ENCODE measurements at regions not wholly inside any gene's neighbourhood (a gene's known extent, or its start where the extent isn't known, plus 50 kb on each side); places are given as distances from the start of the nearest gene placed in this dataset.
"Not testable (repeated sequence)": the region's sequence is repeated elsewhere in the genome, so short reads cannot be mapped to it uniquely, and the experiment has no call there.

DNA sequence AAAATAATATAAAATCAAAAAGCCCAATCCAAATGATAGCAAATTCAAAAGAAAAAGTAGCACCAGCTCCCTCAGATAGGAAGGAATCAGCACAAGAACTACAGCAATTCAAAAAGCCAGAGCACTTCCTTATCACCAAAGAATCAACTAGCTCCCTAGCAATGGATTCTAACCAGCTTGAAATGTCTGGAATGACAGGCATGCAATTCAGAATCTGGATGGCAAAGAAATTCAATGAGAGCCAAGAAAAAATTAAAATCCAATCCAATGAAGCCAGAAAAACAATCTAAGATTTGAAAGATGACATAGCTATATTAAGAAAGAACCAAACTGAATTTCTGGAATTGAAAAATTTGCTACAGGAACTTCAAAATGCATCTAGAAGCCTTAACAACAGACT is 1334.4 kb upstream of the ALCAM start:
- Histone ChIP-seq H3K9ac (ENCODE audit: low read depth in 1 of 2, low read length in 2 of 2) (no peak overlapping the region), H3K27ac (ENCODE audit: low read depth, low read length) (no peak overlapping the region), H3K4me1 (ENCODE audit: control insufficient read depth in 1 of 2, insufficient read depth in 2 of 2, low read length in 2 of 2) (no peaks in the 10 kb centered on the region), H3K9me3 (ENCODE audit: control insufficient read depth in 1 of 2, low read length in 2 of 2) (peaks cover 11 to 20% of the 10 kb centered on the region in 2 donors), H3K36me3 (ENCODE audit: control insufficient read depth in 1 of 2, insufficient read depth in 2 of 2, low read length in 2 of 2) (no peaks in the 10 kb centered on the region), H3K27me3 (ENCODE audit: control insufficient read depth in 1 of 2, insufficient read depth in 2 of 2, low read length in 2 of 2) (no peaks in the 10 kb centered on the region), H3K4me3 (ENCODE audit: low read depth in 1 of 2, low read length in 2 of 2) (no peak overlapping the region)

DNA sequence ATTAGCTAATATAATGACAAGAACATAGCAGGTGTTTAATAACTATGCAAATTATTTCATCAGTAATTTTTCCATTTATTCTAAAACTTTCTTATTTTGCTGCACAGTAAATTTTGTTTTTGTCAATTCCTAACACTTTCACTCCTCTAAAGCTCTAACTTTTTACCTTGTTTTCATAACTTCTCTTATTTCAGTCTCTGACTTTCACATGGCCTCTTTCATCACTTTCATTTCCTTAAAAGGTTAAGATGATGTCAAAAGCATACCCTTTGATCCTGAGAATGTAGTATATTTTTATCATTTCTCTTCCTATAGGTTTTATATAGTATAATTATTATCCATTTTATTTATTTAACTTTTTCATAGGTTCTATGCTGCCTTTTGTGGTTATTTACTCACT is 1325.8 kb upstream of the ALCAM start:
- H3K36me3 ChIP-seq (ENCODE audit: control insufficient read depth in 1 of 2, insufficient read depth in 2 of 2, low read length in 2 of 2) = no peaks in the 10 kb centered on the region
- H3K27ac ChIP-seq (ENCODE audit: low read depth, low read length) = no peak overlapping the region
- H3K4me3 ChIP-seq (ENCODE audit: low read depth in 1 of 2, low read length in 2 of 2) = no peak overlapping the region
- no peaks in the 10 kb centered on the region for H3K27me3 ChIP-seq (ENCODE audit: control insufficient read depth in 1 of 2, insufficient read depth in 2 of 2, low read length in 2 of 2)
- H3K9me3 ChIP-seq (ENCODE audit: control insufficient read depth in 1 of 2, low read length in 2 of 2) = no peaks in the 10 kb centered on the region
- H3K4me1 ChIP-seq (ENCODE audit: control insufficient read depth in 1 of 2, insufficient read depth in 2 of 2, low read length in 2 of 2) = no peaks in the 10 kb centered on the region
- H3K9ac ChIP-seq (ENCODE audit: low read depth in 1 of 2, low read length in 2 of 2) = no peak overlapping the region

DNA sequence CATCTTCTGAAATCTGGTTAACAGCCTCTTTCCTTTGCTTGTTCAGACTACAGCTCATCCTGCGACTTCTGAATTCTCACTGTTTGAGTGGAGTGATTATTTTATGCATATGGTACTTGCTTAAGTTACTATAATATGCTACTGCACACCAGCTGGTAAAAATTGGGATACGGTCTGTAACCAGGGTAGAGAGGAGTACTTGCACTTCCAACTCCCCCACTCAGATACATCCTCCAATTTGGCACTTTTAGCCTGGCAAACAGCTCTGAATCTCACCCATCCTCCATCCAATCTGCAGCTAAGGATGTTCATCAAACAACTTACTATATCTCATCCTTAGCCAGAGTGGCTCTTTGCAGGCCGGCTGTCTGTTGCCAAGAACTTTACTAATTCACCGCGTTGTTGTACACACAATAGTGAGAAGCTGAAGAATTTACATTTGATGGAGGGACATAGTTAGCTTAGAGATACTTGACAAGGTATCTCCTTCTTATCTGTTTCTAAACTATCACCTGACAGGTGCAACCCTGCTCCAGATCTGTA is 1323.6 kb upstream of the ALCAM start:
- not testable (repeated sequence) for H3K27ac ChIP-seq (ENCODE audit: low read depth, low read length); H3K27me3 ChIP-seq (ENCODE audit: control insufficient read depth in 1 of 2, insufficient read depth in 2 of 2, low read length in 2 of 2); H3K36me3 ChIP-seq (ENCODE audit: control insufficient read depth in 1 of 2, insufficient read depth in 2 of 2, low read length in 2 of 2); H3K9ac ChIP-seq (ENCODE audit: low read depth in 1 of 2, low read length in 2 of 2); H3K9me3 ChIP-seq (ENCODE audit: control insufficient read depth in 1 of 2, low read length in 2 of 2); H3K4me3 ChIP-seq (ENCODE audit: low read depth in 1 of 2, low read length in 2 of 2); H3K4me1 ChIP-seq (ENCODE audit: control insufficient read depth in 1 of 2, insufficient read depth in 2 of 2, low read length in 2 of 2)

DNA sequence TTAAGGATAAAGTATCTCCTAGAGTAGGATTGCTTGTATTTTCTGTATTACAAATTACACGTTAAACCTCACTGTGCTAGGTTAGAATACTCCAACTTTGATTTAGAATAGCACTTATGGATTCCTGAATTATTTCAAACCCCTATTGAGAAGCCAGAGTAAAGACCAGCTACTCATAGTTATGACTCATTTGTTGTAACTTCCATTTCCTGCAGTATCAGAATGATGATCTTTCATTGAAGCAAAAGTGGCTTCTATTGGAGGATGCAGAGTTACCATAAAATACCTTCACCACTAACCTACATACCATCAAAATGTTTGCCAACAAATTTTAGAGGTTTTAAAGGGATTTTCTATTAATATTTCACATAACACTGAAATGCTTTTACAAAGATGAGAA is 1322.7 kb upstream of the ALCAM start:
- Histone ChIP-seq H3K9me3 (ENCODE audit: control insufficient read depth in 1 of 2, low read length in 2 of 2) (peaks cover 0 to 6% of the 10 kb centered on the region in 2 donors), H3K27ac (ENCODE audit: low read depth, low read length) (no peak overlapping the region), H3K4me3 (ENCODE audit: low read depth in 1 of 2, low read length in 2 of 2) (no peak overlapping the region), H3K36me3 (ENCODE audit: control insufficient read depth in 1 of 2, insufficient read depth in 2 of 2, low read length in 2 of 2) (no peaks in the 10 kb centered on the region), H3K9ac (ENCODE audit: low read depth in 1 of 2, low read length in 2 of 2) (no peak overlapping the region), H3K4me1 (ENCODE audit: control insufficient read depth in 1 of 2, insufficient read depth in 2 of 2, low read length in 2 of 2) (no peaks in the 10 kb centered on the region), H3K27me3 (ENCODE audit: control insufficient read depth in 1 of 2, insufficient read depth in 2 of 2, low read length in 2 of 2) (no peaks in the 10 kb centered on the region)

DNA sequence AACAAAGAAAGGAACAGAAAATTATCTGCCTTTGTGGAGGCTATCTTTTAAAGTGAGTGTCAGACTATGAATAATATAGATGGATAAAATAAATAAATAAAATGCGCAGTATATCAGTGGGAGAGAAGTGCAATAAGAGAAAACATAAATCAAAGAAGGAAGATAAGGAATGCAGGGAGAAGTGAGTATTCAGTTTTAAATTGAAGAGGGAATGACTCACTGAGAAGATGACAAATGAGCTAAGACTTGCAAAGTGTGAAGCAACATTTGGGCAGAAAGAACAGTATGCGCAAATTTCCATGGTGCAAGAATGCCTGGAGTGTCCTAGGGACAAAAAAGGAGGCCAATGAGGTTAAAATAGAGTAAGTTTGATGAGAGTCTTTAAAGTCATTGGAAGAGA is 1300.1 kb upstream of the ALCAM start:
- no peak overlapping the region for H3K9ac ChIP-seq (ENCODE audit: low read depth in 1 of 2, low read length in 2 of 2)
- H3K9me3 ChIP-seq (ENCODE audit: control insufficient read depth in 1 of 2, low read length in 2 of 2) = peaks cover 3 to 6% of the 10 kb centered on the region in 2 donors
- no peaks in the 10 kb centered on the region for H3K27me3 ChIP-seq (ENCODE audit: control insufficient read depth in 1 of 2, insufficient read depth in 2 of 2, low read length in 2 of 2)
- no peaks in the 10 kb centered on the region for H3K36me3 ChIP-seq (ENCODE audit: control insufficient read depth in 1 of 2, insufficient read depth in 2 of 2, low read length in 2 of 2)
- no peak overlapping the region for H3K4me3 ChIP-seq (ENCODE audit: low read depth in 1 of 2, low read length in 2 of 2)
- no peak overlapping the region for H3K27ac ChIP-seq (ENCODE audit: low read depth, low read length)
- H3K4me1 ChIP-seq (ENCODE audit: control insufficient read depth in 1 of 2, insufficient read depth in 2 of 2, low read length in 2 of 2) = no peaks in the 10 kb centered on the region

DNA sequence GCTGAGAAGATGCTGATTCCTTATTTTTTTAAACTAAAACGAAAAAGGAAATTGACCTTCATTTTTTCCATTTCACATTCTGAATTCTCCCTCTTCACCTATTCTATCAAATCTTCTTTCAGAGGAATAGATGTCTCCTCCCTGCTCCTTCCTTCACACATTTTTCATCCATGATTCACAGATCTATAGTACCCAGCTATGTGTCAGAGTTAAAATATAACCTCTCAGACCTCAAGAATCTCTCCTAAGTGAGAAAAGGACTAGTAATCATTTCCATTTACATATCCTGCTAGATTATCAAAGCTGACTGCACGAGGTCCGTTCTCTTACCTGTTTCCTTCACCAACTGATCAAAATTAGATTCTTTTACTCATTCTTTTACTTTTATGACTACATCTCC is 1297.6 kb upstream of the ALCAM start:
- Histone ChIP-seq H3K27me3 (ENCODE audit: control insufficient read depth in 1 of 2, insufficient read depth in 2 of 2, low read length in 2 of 2) (no peaks in the 10 kb centered on the region), H3K27ac (ENCODE audit: low read depth, low read length) (no peak overlapping the region), H3K4me1 (ENCODE audit: control insufficient read depth in 1 of 2, insufficient read depth in 2 of 2, low read length in 2 of 2) (no peaks in the 10 kb centered on the region), H3K36me3 (ENCODE audit: control insufficient read depth in 1 of 2, insufficient read depth in 2 of 2, low read length in 2 of 2) (no peaks in the 10 kb centered on the region), H3K9me3 (ENCODE audit: control insufficient read depth in 1 of 2, low read length in 2 of 2) (peaks cover 0 to 12% of the 10 kb centered on the region in 2 donors), H3K9ac (ENCODE audit: low read depth in 1 of 2, low read length in 2 of 2) (no peak overlapping the region), H3K4me3 (ENCODE audit: low read depth in 1 of 2, low read length in 2 of 2) (no peak overlapping the region)

DNA sequence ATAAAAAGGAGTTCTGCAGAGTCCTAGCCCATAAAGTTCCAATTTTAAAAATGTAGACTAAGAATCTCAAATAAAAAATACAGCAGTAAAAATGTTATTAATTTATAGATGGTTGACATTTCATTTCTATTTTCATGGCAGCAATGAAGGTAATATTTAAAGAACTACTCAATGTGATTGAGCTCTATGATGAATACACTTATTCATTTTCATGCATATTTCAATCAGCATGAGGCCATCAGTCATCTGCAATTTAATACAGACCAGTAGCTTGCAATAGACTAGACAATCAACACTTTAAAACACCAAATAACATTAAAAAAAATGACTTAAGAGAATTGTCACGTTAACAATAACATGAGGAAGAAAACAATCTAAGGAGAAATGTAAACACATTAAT is 1295.8 kb upstream of the ALCAM start:
- Histone ChIP-seq H3K36me3 (ENCODE audit: control insufficient read depth in 1 of 2, insufficient read depth in 2 of 2, low read length in 2 of 2) (no peaks in the 10 kb centered on the region), H3K9me3 (ENCODE audit: control insufficient read depth in 1 of 2, low read length in 2 of 2) (peaks cover 0 to 9% of the 10 kb centered on the region in 2 donors), H3K4me1 (ENCODE audit: control insufficient read depth in 1 of 2, insufficient read depth in 2 of 2, low read length in 2 of 2) (no peaks in the 10 kb centered on the region), H3K27me3 (ENCODE audit: control insufficient read depth in 1 of 2, insufficient read depth in 2 of 2, low read length in 2 of 2) (no peaks in the 10 kb centered on the region), H3K9ac (ENCODE audit: low read depth in 1 of 2, low read length in 2 of 2) (no peak overlapping the region), H3K27ac (ENCODE audit: low read depth, low read length) (no peak overlapping the region), H3K4me3 (ENCODE audit: low read depth in 1 of 2, low read length in 2 of 2) (no peak overlapping the region)

DNA sequence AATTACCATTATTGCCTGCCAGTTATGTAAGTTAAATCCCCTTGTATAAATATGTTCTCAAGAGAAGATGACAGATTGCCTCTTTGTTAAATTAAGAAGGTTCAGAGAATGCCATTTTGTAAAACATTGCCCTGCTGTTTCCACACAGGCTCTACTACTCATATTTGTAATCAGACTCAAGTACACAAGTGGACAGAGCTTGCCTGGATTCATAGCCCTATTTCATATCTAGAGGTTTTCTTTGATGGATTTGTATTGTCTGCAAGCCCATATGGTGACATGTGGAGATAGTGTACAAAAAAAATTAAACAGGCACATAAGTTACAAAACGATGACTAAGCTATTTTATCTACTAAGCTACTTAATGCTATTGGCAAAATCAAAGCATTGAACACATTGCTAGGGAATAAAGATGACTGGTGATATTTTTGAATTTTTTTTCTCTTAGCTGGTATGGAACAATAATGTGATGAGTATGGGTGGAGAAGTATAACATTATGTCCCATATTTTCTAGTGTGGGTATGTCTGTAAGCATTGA is 1286.6 kb upstream of the ALCAM start:
- Histone ChIP-seq H3K9me3 (ENCODE audit: control insufficient read depth in 1 of 2, low read length in 2 of 2) (no peaks in the 10 kb centered on the region), H3K4me3 (ENCODE audit: low read depth in 1 of 2, low read length in 2 of 2) (no peak overlapping the region), H3K27ac (ENCODE audit: low read depth, low read length) (no peak overlapping the region), H3K36me3 (ENCODE audit: control insufficient read depth in 1 of 2, insufficient read depth in 2 of 2, low read length in 2 of 2) (no peaks in the 10 kb centered on the region), H3K4me1 (ENCODE audit: control insufficient read depth in 1 of 2, insufficient read depth in 2 of 2, low read length in 2 of 2) (no peaks in the 10 kb centered on the region), H3K9ac (ENCODE audit: low read depth in 1 of 2, low read length in 2 of 2) (no peak overlapping the region), H3K27me3 (ENCODE audit: control insufficient read depth in 1 of 2, insufficient read depth in 2 of 2, low read length in 2 of 2) (no peaks in the 10 kb centered on the region)

DNA sequence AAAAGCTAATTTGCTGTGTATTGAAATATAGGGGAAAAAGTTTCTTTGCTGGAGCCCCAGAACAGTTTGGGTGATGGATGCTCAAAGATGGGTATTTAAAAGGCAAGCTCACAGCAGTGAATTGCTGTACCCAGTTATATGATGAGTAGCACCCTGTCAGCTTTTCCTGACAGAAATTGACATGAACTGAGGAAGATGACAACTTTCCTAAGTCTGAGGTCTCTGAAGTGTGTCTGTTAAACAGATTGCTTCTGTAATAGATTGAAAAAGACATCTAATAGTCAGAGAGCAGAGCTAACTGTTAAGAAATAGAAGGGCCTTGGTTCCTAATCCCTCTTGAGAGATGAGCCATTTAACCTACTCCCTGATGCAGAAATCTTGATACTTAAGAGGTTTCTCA is 1278.0 kb upstream of the ALCAM start:
- Histone ChIP-seq H3K4me3 (ENCODE audit: low read depth in 1 of 2, low read length in 2 of 2) (no peak overlapping the region), H3K36me3 (ENCODE audit: control insufficient read depth in 1 of 2, insufficient read depth in 2 of 2, low read length in 2 of 2) (no peaks in the 10 kb centered on the region), H3K9ac (ENCODE audit: low read depth in 1 of 2, low read length in 2 of 2) (no peak overlapping the region), H3K27ac (ENCODE audit: low read depth, low read length) (no peak overlapping the region), H3K27me3 (ENCODE audit: control insufficient read depth in 1 of 2, insufficient read depth in 2 of 2, low read length in 2 of 2) (no peaks in the 10 kb centered on the region), H3K9me3 (ENCODE audit: control insufficient read depth in 1 of 2, low read length in 2 of 2) (peaks cover 0 to 8% of the 10 kb centered on the region in 2 donors), H3K4me1 (ENCODE audit: control insufficient read depth in 1 of 2, insufficient read depth in 2 of 2, low read length in 2 of 2) (no peaks in the 10 kb centered on the region)

DNA sequence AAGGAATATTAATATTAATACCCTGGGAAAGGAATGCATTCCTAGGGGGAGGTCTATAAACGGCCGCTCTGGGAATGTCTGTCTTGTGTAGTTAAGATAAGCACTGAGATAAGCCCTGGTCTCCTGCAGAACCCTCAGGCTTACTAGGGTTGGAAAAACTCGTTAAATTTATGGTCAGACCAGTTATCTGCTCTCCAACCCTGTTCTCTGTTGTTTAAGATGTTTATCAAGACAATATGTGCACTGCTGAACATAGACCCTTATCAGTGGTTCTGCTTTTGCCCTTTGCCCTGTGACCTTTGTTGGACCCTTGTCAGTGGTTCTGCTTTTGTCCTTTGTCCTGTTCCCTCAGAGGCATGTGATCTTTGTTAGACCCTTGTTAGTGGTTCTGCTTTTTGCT is 1276.7 kb upstream of the ALCAM start:
- H3K27ac ChIP-seq (ENCODE audit: low read depth, low read length); H3K4me3 ChIP-seq (ENCODE audit: low read depth in 1 of 2, low read length in 2 of 2); H3K4me1 ChIP-seq (ENCODE audit: control insufficient read depth in 1 of 2, insufficient read depth in 2 of 2, low read length in 2 of 2); H3K9ac ChIP-seq (ENCODE audit: low read depth in 1 of 2, low read length in 2 of 2); H3K36me3 ChIP-seq (ENCODE audit: control insufficient read depth in 1 of 2, insufficient read depth in 2 of 2, low read length in 2 of 2); H3K9me3 ChIP-seq (ENCODE audit: control insufficient read depth in 1 of 2, low read length in 2 of 2); H3K27me3 ChIP-seq (ENCODE audit: control insufficient read depth in 1 of 2, insufficient read depth in 2 of 2, low read length in 2 of 2): not testable (repeated sequence)

DNA sequence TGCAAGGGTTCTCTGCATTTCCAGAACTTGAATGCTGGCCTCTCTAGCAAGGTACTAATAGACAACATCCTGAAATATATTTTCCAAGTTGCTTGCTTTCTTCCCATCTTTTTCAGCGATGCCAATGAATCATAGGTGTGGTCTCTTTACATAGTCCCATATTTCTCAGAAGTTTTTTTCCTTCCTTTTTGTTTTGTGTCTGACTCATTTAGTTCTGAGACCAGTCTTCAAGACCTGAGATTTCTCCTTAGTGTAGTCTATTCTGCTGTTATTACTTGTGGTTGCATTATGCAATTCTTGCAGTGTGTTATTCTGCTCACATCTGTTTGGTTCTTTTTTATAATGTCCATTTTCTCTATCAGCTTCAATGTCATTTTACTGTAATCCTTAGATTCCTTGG is 1265.0 kb upstream of the ALCAM start:
- no peak overlapping the region for H3K27ac ChIP-seq (ENCODE audit: low read depth, low read length)
- no peak overlapping the region for H3K4me3 ChIP-seq (ENCODE audit: low read depth in 1 of 2, low read length in 2 of 2)
- H3K9me3 ChIP-seq (ENCODE audit: control insufficient read depth in 1 of 2, low read length in 2 of 2) = peaks cover 0 to 3% of the 10 kb centered on the region in 2 donors
- no peaks in the 10 kb centered on the region for H3K4me1 ChIP-seq (ENCODE audit: control insufficient read depth in 1 of 2, insufficient read depth in 2 of 2, low read length in 2 of 2)
- H3K27me3 ChIP-seq (ENCODE audit: control insufficient read depth in 1 of 2, insufficient read depth in 2 of 2, low read length in 2 of 2) = no peaks in the 10 kb centered on the region
- H3K36me3 ChIP-seq (ENCODE audit: control insufficient read depth in 1 of 2, insufficient read depth in 2 of 2, low read length in 2 of 2) = no peaks in the 10 kb centered on the region
- no peak overlapping the region for H3K9ac ChIP-seq (ENCODE audit: low read depth in 1 of 2, low read length in 2 of 2)
